ENCODE measurements at regions not wholly inside any gene's neighbourhood (a gene's known extent, or its start where the extent isn't known, plus 50 kb on each side); places are given as distances from the start of the nearest gene placed in this dataset.

- DNase-seq (ENCODE audit: low spot score), result no peak
Observed at GRCh38 chr3:127375151-127375930, 87.5 kb upstream of the PRR20G start.

- peak; percentile 34 for DNase-seq (ENCODE audit: low spot score)
Observed at GRCh38 chr3:127374086-127375010, 86.5 kb upstream of the PRR20G start.

GRCh38 chr3:127373441-127374085 lies 85.7 kb upstream of the PRR20G start:
- DNase-seq (ENCODE audit: low spot score), result no peak

- no peak for DNase-seq (ENCODE audit: low spot score)
Observed at GRCh38 chr3:127371846-127372245, 84.0 kb upstream of the PRR20G start.

GRCh38 chr3:127371334-127371733 lies 83.5 kb upstream of the PRR20G start:
- no peak for DNase-seq (ENCODE audit: low spot score)

GRCh38 chr3:127370906-127371305 lies 83.1 kb upstream of the PRR20G start:
- DNase-seq (ENCODE audit: low spot score), result no peak

- DNase-seq (ENCODE audit: low spot score), result no peak
Observed at GRCh38 chr3:127369356-127369935, 81.6 kb upstream of the PRR20G start.

- DNase-seq (ENCODE audit: low spot score), result no peak
Observed at GRCh38 chr3:127368186-127369032, 80.6 kb upstream of the PRR20G start.

GRCh38 chr3:127367593-127367992 lies 79.7 kb upstream of the PRR20G start:
- DNase-seq (ENCODE audit: low spot score), result no peak

- DNase-seq (ENCODE audit: low spot score), result peak; percentile 6
Observed at GRCh38 chr3:127366383-127366782, 78.5 kb upstream of the PRR20G start.

GRCh38 chr3:127365163-127365798 lies 77.4 kb upstream of the PRR20G start:
- no peak for DNase-seq (ENCODE audit: low spot score)

- DNase-seq (ENCODE audit: low spot score), result no peak
Observed at GRCh38 chr3:127363891-127364290, 76.0 kb upstream of the PRR20G start.

- DNase-seq (ENCODE audit: low spot score), result no peak
Observed at GRCh38 chr3:127363171-127363570, 75.3 kb upstream of the PRR20G start.

GRCh38 chr3:127360647-127361046 lies 72.8 kb upstream of the PRR20G start:
- no peak for DNase-seq (ENCODE audit: low spot score)

GRCh38 chr3:127358641-127359040 lies 70.8 kb upstream of the PRR20G start:
- no peak for DNase-seq (ENCODE audit: low spot score)

- DNase-seq (ENCODE audit: low spot score), result no peak
Observed at GRCh38 chr3:127356381-127356780, 68.5 kb upstream of the PRR20G start.

- no peak for DNase-seq (ENCODE audit: low spot score)
Observed at GRCh38 chr3:127354761-127355160, 66.9 kb upstream of the PRR20G start.

GRCh38 chr3:127352612-127353011 lies 64.8 kb upstream of the PRR20G start:
- no peak for DNase-seq (ENCODE audit: low spot score)

GRCh38 chr3:127351775-127352350 lies 64.0 kb upstream of the PRR20G start:
- no peak for DNase-seq (ENCODE audit: low spot score)

- DNase-seq (ENCODE audit: low spot score), result no peak
Observed at GRCh38 chr3:127351321-127351720, 63.5 kb upstream of the PRR20G start.

Data from NAMALWA (cell line).